ENCODE measurements at regions not wholly inside any gene's neighbourhood (a gene's known extent, or its start where the extent isn't known, plus 50 kb on each side); places are given as distances from the start of the nearest gene placed in this dataset.

- TF ChIP-seq CTCF (IDR thresholded peaks at IDR 0.05; ENCODE audit: insufficient read depth, low read length) (no peak), REST (IDR thresholded peaks at IDR 0.05; ENCODE audit: insufficient replicate concordance, low read depth) (no peak), GABPA (IDR thresholded peaks at IDR 0.05; ENCODE audit: low read depth) (peak; percentile 70), POLR2AphosphoS5 (IDR thresholded peaks at IDR 0.05; ENCODE audit: low read depth) (no peak), SPI1 (IDR thresholded peaks at IDR 0.05; ENCODE audit: borderline replicate concordance, low read depth) (peak; percentile 78)
Measured at GRCh38 chr21:41666641-41667081, 100.2 kb downstream of the RIPK4 start.
